ENCODE measurements at regions not wholly inside any gene's neighbourhood (a gene's known extent, or its start where the extent isn't known, plus 50 kb on each side); places are given as distances from the start of the nearest gene placed in this dataset.

GRCh38 chr2:78890935-78891334 lies 134.6 kb upstream of the REG3G start:
- Mint-ChIP-seq H3K27me3 (ENCODE audit: low read depth in 3 of 3) (peaks cover 2 to 4% (median 3%) of the 10 kb centered on the region in 3 donors), H3K9me3 (peaks cover 0 to 6% (median 0%) of the 10 kb centered on the region in 7 donors), H3K27ac (no peak overlapping the region), H3K4me3 (no peak overlapping the region), H3K36me3 (no peaks in the 10 kb centered on the region), H3K4me1 (no peaks in the 10 kb centered on the region)
- intact Hi-C loops (cut with micrococcal nuclease): no loop called here
- Histone ChIP-seq H3K4me2 (replicated peaks; ENCODE audit: extremely low read depth, low read length, poor library complexity, severe bottlenecking) (no peak overlapping the region), H3K9ac (ENCODE audit: insufficient read depth, low read length, poor library complexity, severe bottlenecking) (no peak overlapping the region), H3K4me3 (replicated peaks in 1 of 3; ENCODE audit: low read depth in 2 of 3, low read length in 3 of 3) (no peak overlapping the region), H3K27me3 (ENCODE audit: control insufficient read depth in 2 of 2, insufficient read depth in 2 of 2, low read length in 2 of 2) (no peaks in the 10 kb centered on the region), H3K9me3 (replicated peaks in 1 of 2; ENCODE audit: control insufficient read depth in 1 of 2, insufficient read depth in 1 of 2, low read length in 2 of 2) (no peaks in the 10 kb centered on the region), H2AFZ (ENCODE audit: insufficient read depth, low read depth, low read length, poor library complexity, severe bottlenecking) (no peak overlapping the region), H3K4me1 (ENCODE audit: control insufficient read depth in 1 of 2, insufficient read depth in 2 of 2, low read length in 2 of 2) (no peaks in the 10 kb centered on the region), H4K20me1 (ENCODE audit: insufficient read depth, low read length) (no peaks in the 10 kb centered on the region), H3K27ac (ENCODE audit: low read depth in 1 of 2, low read length in 2 of 2) (no peak overlapping the region), H3K36me3 (replicated peaks in 1 of 2; ENCODE audit: control insufficient read depth in 1 of 2, insufficient read depth in 2 of 2, low read length in 2 of 2) (no peaks in the 10 kb centered on the region), H3K79me2 (ENCODE audit: insufficient read depth, low read length) (no peaks in the 10 kb centered on the region)
- TF ChIP-seq CTCF (IDR thresholded peaks at IDR 0.05): no peak
- no peak for DNase-seq
- 83% methylated on average over 2 of the region's 2 CpGs for WGBS (ENCODE audit: insufficient coverage)

GRCh38 chr2:78892295-78892694 lies 133.2 kb upstream of the REG3G start:
- no peaks in the 10 kb centered on the region for H3K9me3 ChIP-seq (replicated peaks in 1 of 2; ENCODE audit: control insufficient read depth in 1 of 2, insufficient read depth in 1 of 2, low read length in 2 of 2)
- no CpG with 5 or more reads among the region's 3 CpGs for WGBS (ENCODE audit: insufficient coverage)
- peaks cover 1 to 3% (median 2%) of the 10 kb centered on the region in 3 donors for H3K27me3 Mint-ChIP-seq (ENCODE audit: low read depth in 3 of 3)
- TF ChIP-seq CTCF (IDR thresholded peaks at IDR 0.05): no peak
- intact Hi-C loops (cut with micrococcal nuclease): no loop called here
- no peak overlapping the region for H3K27ac Mint-ChIP-seq
- H3K79me2 ChIP-seq (ENCODE audit: insufficient read depth, low read length): no peaks in the 10 kb centered on the region
- no peaks in the 10 kb centered on the region for H3K27me3 ChIP-seq (ENCODE audit: control insufficient read depth in 2 of 2, insufficient read depth in 2 of 2, low read length in 2 of 2)
- DNase-seq: no peak
- peaks cover 0 to 6% (median 0%) of the 10 kb centered on the region in 7 donors for H3K9me3 Mint-ChIP-seq
- H3K4me1 Mint-ChIP-seq: no peaks in the 10 kb centered on the region
- no peak overlapping the region for H3K4me2 ChIP-seq (replicated peaks; ENCODE audit: extremely low read depth, low read length, poor library complexity, severe bottlenecking)
- H3K36me3 ChIP-seq (replicated peaks in 1 of 2; ENCODE audit: control insufficient read depth in 1 of 2, insufficient read depth in 2 of 2, low read length in 2 of 2): no peaks in the 10 kb centered on the region
- no peak overlapping the region for H2AFZ ChIP-seq (ENCODE audit: insufficient read depth, low read depth, low read length, poor library complexity, severe bottlenecking)
- H3K36me3 Mint-ChIP-seq: no peaks in the 10 kb centered on the region
- no peaks in the 10 kb centered on the region for H4K20me1 ChIP-seq (ENCODE audit: insufficient read depth, low read length)
- no peak overlapping the region for H3K9ac ChIP-seq (ENCODE audit: insufficient read depth, low read length, poor library complexity, severe bottlenecking)
- no peak overlapping the region for H3K4me3 ChIP-seq (replicated peaks in 1 of 3; ENCODE audit: low read depth in 2 of 3, low read length in 3 of 3)
- H3K4me3 Mint-ChIP-seq: no peak overlapping the region
- no peaks in the 10 kb centered on the region for H3K4me1 ChIP-seq (ENCODE audit: control insufficient read depth in 1 of 2, insufficient read depth in 2 of 2, low read length in 2 of 2)
- H3K27ac ChIP-seq (ENCODE audit: low read depth in 1 of 2, low read length in 2 of 2): no peak overlapping the region

Measured in CD14-positive monocyte (primary cell).